ENCODE measurements at regions not wholly inside any gene's neighbourhood (a gene's known extent, or its start where the extent isn't known, plus 50 kb on each side); places are given as distances from the start of the nearest gene placed in this dataset.
"Not testable (repeated sequence)": the region's sequence is repeated elsewhere in the genome, so short reads cannot be mapped to it uniquely, and the experiment has no call there.

DNA sequence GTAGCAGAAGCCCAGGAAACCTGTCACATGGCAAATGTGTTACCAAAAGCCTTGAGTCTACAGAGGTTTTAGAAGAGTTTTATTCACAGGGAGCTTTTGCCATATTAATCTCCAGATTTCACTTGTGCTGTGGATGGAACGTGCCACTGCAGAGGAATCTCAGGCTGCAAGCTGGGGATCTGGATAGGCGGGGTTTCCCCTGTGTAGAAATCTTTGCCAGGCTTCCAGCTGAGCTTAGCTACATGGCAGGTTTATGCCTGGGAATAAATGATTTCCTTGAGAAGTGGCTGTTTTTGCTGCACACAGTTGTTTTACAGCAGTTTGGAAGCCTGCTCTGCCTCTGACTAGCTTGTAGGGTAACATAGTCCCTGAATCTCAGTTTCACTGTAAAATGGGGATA lies 224.6 kb upstream of the PLPPR1 start:
- Histone ChIP-seq H3K9me3 (ENCODE audit: insufficient read depth, low read depth, low read length) (no peaks in the 10 kb centered on the region), H3K27me3 (ENCODE audit: insufficient read depth, low read length) (no peaks in the 10 kb centered on the region), H3K9ac (ENCODE audit: low read depth, low read length) (no peak overlapping the region), H3K4me3 (ENCODE audit: low read length) (no peak overlapping the region), H3K27ac (ENCODE audit: low read depth, low read length) (no peak overlapping the region), H3K36me3 (ENCODE audit: insufficient read depth, low read length) (no peaks in the 10 kb centered on the region), H3K4me1 (ENCODE audit: insufficient read depth, low read length) (no peaks in the 10 kb centered on the region)
- WGBS = 84% methylated on average over 2 of the region's 2 CpGs

DNA sequence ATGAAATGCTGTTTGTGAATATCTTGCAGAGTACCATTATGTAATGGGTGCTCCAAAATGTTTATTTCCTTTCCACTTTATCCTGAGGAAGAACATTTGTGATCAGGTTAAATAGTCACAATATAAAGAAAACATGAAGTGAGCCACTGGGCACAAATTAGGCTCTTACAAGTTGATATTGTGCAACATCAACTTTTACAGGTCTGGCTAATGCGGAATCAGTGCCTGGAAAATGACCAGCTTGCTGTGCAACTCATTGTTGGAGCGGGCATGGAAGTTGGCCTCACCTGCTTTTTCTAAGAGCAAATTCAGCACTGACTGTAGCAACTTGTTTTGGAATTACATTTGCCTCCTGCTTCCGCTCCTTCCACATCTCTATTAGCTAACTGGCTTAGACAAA lies 216.9 kb upstream of the PLPPR1 start:
- no peaks in the 10 kb centered on the region for H3K27me3 ChIP-seq (ENCODE audit: insufficient read depth, low read length)
- no peaks in the 10 kb centered on the region for H3K4me1 ChIP-seq (ENCODE audit: insufficient read depth, low read length)
- WGBS = 96% methylated on average over 2 of the region's 3 CpGs
- H3K27ac ChIP-seq (ENCODE audit: low read depth, low read length) = no peak overlapping the region
- H3K9me3 ChIP-seq (ENCODE audit: insufficient read depth, low read depth, low read length) = peaks cover 3% of the 10 kb centered on the region; the same call in 1 of the 2 replicates
- no peak overlapping the region for H3K9ac ChIP-seq (ENCODE audit: low read depth, low read length)
- H3K4me3 ChIP-seq (ENCODE audit: low read length) = no peak overlapping the region
- H3K36me3 ChIP-seq (ENCODE audit: insufficient read depth, low read length) = no peaks in the 10 kb centered on the region

DNA sequence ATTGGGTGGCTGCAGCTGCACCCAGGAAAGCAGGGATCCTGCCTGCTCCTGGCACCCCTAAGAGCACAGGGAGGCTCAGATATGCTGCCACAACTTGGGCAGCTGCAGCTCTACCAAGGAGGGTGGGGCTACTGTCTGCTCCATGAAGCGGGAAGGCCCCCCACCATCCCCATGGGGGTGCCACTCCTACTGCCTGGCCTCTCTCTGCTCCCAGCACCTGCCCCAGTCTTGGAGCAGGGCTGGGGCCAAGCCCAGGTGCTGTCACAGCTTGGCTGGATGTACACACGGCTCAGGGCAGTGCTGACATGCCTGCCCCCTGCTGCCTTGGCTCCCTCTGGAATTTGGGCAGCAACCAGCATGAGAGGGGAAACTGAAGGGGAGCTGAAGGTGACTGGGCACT lies 214.7 kb upstream of the PLPPR1 start:
- no peaks in the 10 kb centered on the region for H3K36me3 ChIP-seq (ENCODE audit: insufficient read depth, low read length)
- WGBS = 91% methylated on average over 2 of the region's 2 CpGs
- no peak overlapping the region for H3K4me3 ChIP-seq (ENCODE audit: low read length)
- no peaks in the 10 kb centered on the region for H3K27me3 ChIP-seq (ENCODE audit: insufficient read depth, low read length)
- no peak overlapping the region for H3K9ac ChIP-seq (ENCODE audit: low read depth, low read length)
- H3K4me1 ChIP-seq (ENCODE audit: insufficient read depth, low read length) = no peaks in the 10 kb centered on the region
- peaks cover 9% of the 10 kb centered on the region for H3K9me3 ChIP-seq (ENCODE audit: insufficient read depth, low read depth, low read length)
- H3K27ac ChIP-seq (ENCODE audit: low read depth, low read length) = no peak overlapping the region

GRCh38 chr9:100819980-100820379 lies 208.5 kb upstream of the PLPPR1 start:
- H3K9me3 ChIP-seq (ENCODE audit: insufficient read depth, low read depth, low read length) = peaks cover 6% of the 10 kb centered on the region; the same call in 1 of the 2 replicates
- no peaks in the 10 kb centered on the region for H3K36me3 ChIP-seq (ENCODE audit: insufficient read depth, low read length)
- H3K27ac ChIP-seq (ENCODE audit: low read depth, low read length) = no peak overlapping the region
- no peaks in the 10 kb centered on the region for H3K4me1 ChIP-seq (ENCODE audit: insufficient read depth, low read length)
- H3K4me3 ChIP-seq (ENCODE audit: low read length) = no peak overlapping the region
- H3K27me3 ChIP-seq (ENCODE audit: insufficient read depth, low read length) = no peaks in the 10 kb centered on the region
- no peak overlapping the region for H3K9ac ChIP-seq (ENCODE audit: low read depth, low read length)
- 73% methylated on average over 2 of the region's 2 CpGs for WGBS

GRCh38 chr9:100833035-100833434 lies 195.5 kb upstream of the PLPPR1 start:
- not testable (repeated sequence) for H3K9me3 ChIP-seq (ENCODE audit: insufficient read depth, low read depth, low read length); H3K36me3 ChIP-seq (ENCODE audit: insufficient read depth, low read length); H3K9ac ChIP-seq (ENCODE audit: low read depth, low read length); H3K27ac ChIP-seq (ENCODE audit: low read depth, low read length); H3K4me3 ChIP-seq (ENCODE audit: low read length); H3K4me1 ChIP-seq (ENCODE audit: insufficient read depth, low read length); H3K27me3 ChIP-seq (ENCODE audit: insufficient read depth, low read length)
- 92% methylated on average over 4 of the region's 8 CpGs for WGBS

DNA sequence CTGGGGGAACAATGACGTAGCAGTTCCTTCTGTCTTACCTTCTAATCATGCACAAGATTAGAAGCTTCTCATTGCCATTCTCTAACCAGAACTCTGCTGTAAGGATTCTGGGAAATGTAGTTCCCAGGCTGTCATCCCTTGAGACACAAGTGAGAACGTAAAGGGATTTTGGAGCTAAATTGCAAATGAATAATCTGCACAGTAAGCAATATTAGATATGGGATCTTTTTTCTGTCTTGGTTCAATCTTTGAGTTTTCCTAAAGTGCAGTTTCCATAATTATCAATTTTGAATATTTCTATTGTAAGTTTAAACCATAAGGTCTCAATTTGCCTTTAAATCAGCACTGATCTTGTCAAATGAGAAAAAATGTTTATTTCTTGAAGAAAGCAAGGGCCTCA lies 189.7 kb upstream of the PLPPR1 start:
- no peaks in the 10 kb centered on the region for H3K4me1 ChIP-seq (ENCODE audit: insufficient read depth, low read length)
- no peaks in the 10 kb centered on the region for H3K27me3 ChIP-seq (ENCODE audit: insufficient read depth, low read length)
- H3K9ac ChIP-seq (ENCODE audit: low read depth, low read length) = no peak overlapping the region
- no peak overlapping the region for H3K27ac ChIP-seq (ENCODE audit: low read depth, low read length)
- H3K4me3 ChIP-seq (ENCODE audit: low read length) = no peak overlapping the region
- no peaks in the 10 kb centered on the region for H3K36me3 ChIP-seq (ENCODE audit: insufficient read depth, low read length)
- no peaks in the 10 kb centered on the region for H3K9me3 ChIP-seq (ENCODE audit: insufficient read depth, low read depth, low read length)
- WGBS = 84% methylated on average over 2 of the region's 2 CpGs

- H3K4me3 ChIP-seq (ENCODE audit: low read length) = no peak overlapping the region
- H3K36me3 ChIP-seq (ENCODE audit: insufficient read depth, low read length) = no peaks in the 10 kb centered on the region
- no peaks in the 10 kb centered on the region for H3K4me1 ChIP-seq (ENCODE audit: insufficient read depth, low read length)
- H3K27ac ChIP-seq (ENCODE audit: low read depth, low read length) = no peak overlapping the region
- H3K9me3 ChIP-seq (ENCODE audit: insufficient read depth, low read depth, low read length) = no peaks in the 10 kb centered on the region
- H3K9ac ChIP-seq (ENCODE audit: low read depth, low read length) = no peak overlapping the region
- H3K27me3 ChIP-seq (ENCODE audit: insufficient read depth, low read length) = no peaks in the 10 kb centered on the region
Observed at GRCh38 chr9:100848726-100849125, 179.8 kb upstream of the PLPPR1 start.

GRCh38 chr9:100852088-100852487 lies 176.4 kb upstream of the PLPPR1 start:
- no peak overlapping the region for H3K27ac ChIP-seq (ENCODE audit: low read depth, low read length)
- H3K36me3 ChIP-seq (ENCODE audit: insufficient read depth, low read length) = no peaks in the 10 kb centered on the region
- 66% methylated on average over 4 of the region's 4 CpGs for WGBS
- H3K4me1 ChIP-seq (ENCODE audit: insufficient read depth, low read length) = no peaks in the 10 kb centered on the region
- no peaks in the 10 kb centered on the region for H3K9me3 ChIP-seq (ENCODE audit: insufficient read depth, low read depth, low read length)
- H3K27me3 ChIP-seq (ENCODE audit: insufficient read depth, low read length) = no peaks in the 10 kb centered on the region
- H3K4me3 ChIP-seq (ENCODE audit: low read length) = no peak overlapping the region
- H3K9ac ChIP-seq (ENCODE audit: low read depth, low read length) = no peak overlapping the region

DNA sequence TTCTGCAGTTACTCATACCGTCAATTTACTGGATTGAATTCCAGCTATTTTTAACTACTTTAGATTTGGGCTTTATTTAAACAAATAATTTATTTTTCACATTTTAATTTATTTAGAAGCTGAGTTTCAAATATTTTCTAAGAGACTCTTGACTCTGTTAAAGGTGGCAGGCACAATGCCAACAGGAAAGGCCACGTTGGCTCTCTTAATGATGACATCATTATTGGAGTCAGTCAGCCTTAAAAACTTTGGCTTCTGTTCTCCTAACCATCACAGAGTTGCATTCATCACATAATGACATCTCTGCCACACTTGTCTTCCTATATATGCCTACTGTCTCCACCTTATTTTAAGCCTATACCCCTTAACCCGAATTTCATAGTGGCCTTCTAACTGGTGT lies 172.3 kb upstream of the PLPPR1 start:
- Histone ChIP-seq H3K36me3 (ENCODE audit: insufficient read depth, low read length) (no peaks in the 10 kb centered on the region), H3K4me3 (ENCODE audit: low read length) (no peak overlapping the region), H3K27ac (ENCODE audit: low read depth, low read length) (no peak overlapping the region), H3K9me3 (ENCODE audit: insufficient read depth, low read depth, low read length) (no peaks in the 10 kb centered on the region), H3K4me1 (ENCODE audit: insufficient read depth, low read length) (no peaks in the 10 kb centered on the region), H3K27me3 (ENCODE audit: insufficient read depth, low read length) (no peaks in the 10 kb centered on the region), H3K9ac (ENCODE audit: low read depth, low read length) (no peak overlapping the region)
- WGBS = 95% methylated on average over 2 of the region's 3 CpGs

GRCh38 chr9:100865111-100865510 lies 163.4 kb upstream of the PLPPR1 start:
- Histone ChIP-seq H3K36me3 (ENCODE audit: insufficient read depth, low read length) (no peaks in the 10 kb centered on the region), H3K9ac (ENCODE audit: low read depth, low read length) (no peak overlapping the region), H3K9me3 (ENCODE audit: insufficient read depth, low read depth, low read length) (no peaks in the 10 kb centered on the region), H3K4me3 (ENCODE audit: low read length) (no peak overlapping the region), H3K27me3 (ENCODE audit: insufficient read depth, low read length) (no peaks in the 10 kb centered on the region), H3K27ac (ENCODE audit: low read depth, low read length) (no peak overlapping the region), H3K4me1 (ENCODE audit: insufficient read depth, low read length) (no peaks in the 10 kb centered on the region)
- 87% methylated on average over 3 of the region's 3 CpGs for WGBS

DNA sequence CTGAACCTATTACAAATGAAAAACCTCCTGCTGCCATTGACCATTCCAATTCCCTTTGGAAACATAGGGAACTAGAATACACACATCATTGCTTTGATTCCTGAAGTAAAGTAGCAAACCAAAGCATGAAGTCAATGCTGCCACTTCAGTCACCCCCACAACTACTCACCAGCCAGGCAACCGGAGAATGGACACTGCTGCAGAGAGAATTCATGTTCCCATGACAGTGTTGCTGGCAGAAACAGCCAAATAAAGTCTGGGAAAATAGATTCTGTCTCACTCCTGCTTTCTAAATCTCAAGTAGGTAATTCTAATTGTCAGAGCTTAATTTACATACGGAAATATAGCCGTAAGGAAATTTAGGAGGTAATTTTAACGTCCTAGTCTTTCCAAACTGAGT lies 162.9 kb upstream of the PLPPR1 start:
- H3K4me1 ChIP-seq (ENCODE audit: insufficient read depth, low read length) = no peaks in the 10 kb centered on the region
- H3K4me3 ChIP-seq (ENCODE audit: low read length) = no peak overlapping the region
- no peaks in the 10 kb centered on the region for H3K36me3 ChIP-seq (ENCODE audit: insufficient read depth, low read length)
- H3K9me3 ChIP-seq (ENCODE audit: insufficient read depth, low read depth, low read length) = no peaks in the 10 kb centered on the region
- 89% methylated on average over 4 of the region's 4 CpGs for WGBS
- H3K27me3 ChIP-seq (ENCODE audit: insufficient read depth, low read length) = no peaks in the 10 kb centered on the region
- no peak overlapping the region for H3K27ac ChIP-seq (ENCODE audit: low read depth, low read length)
- no peak overlapping the region for H3K9ac ChIP-seq (ENCODE audit: low read depth, low read length)

GRCh38 chr9:100869326-100869725 lies 159.2 kb upstream of the PLPPR1 start:
- H3K27ac ChIP-seq (ENCODE audit: low read depth, low read length) = no peak overlapping the region
- H3K27me3 ChIP-seq (ENCODE audit: insufficient read depth, low read length) = no peaks in the 10 kb centered on the region
- WGBS = no CpG with 5 or more reads among the region's 3 CpGs
- H3K36me3 ChIP-seq (ENCODE audit: insufficient read depth, low read length) = no peaks in the 10 kb centered on the region
- no peak overlapping the region for H3K9ac ChIP-seq (ENCODE audit: low read depth, low read length)
- H3K9me3 ChIP-seq (ENCODE audit: insufficient read depth, low read depth, low read length) = no peaks in the 10 kb centered on the region
- H3K4me1 ChIP-seq (ENCODE audit: insufficient read depth, low read length) = no peaks in the 10 kb centered on the region
- H3K4me3 ChIP-seq (ENCODE audit: low read length) = no peak overlapping the region
